Activated CD4-positive, alpha-beta T cell treated with anti-CD3 and anti-CD28 coated beads, Interleukin-2, amount 10 ng/mL, durations not matched to agents 7 days and 5 days (primary cell): ENCODE measurements at regions not wholly inside any gene's neighbourhood (a gene's known extent, or its start where the extent isn't known, plus 50 kb on each side); places are given as distances from the start of the nearest gene placed in this dataset.
"Not testable (repeated sequence)": the region's sequence is repeated elsewhere in the genome, so short reads cannot be mapped to it uniquely, and the experiment has no call there.

Experiments used
- CTCF ChIA-PET: fragments of 350-600 bp; sonication (Branson Sonifier 250); formaldehyde crosslinking; loops from one replicate; lab custom pipeline; 2021; ENCODE audit warnings: antibody characterized with exemption; lab: Charles Lee
- POLR2A ChIA-PET: fragments of 350-600 bp; sonication (Branson Sonifier 250); formaldehyde crosslinking; loops from one replicate; lab custom pipeline; 2021; ENCODE audit warnings: antibody characterized with exemption; lab: Charles Lee
- DNase-seq: peaks from one replicate; pipeline ENCODE4 v3.0.0-alpha.2; 2020
- H3K27ac Mint-ChIP-seq: one replicate; pipeline ENCODE4 v1.8.0; 2021; ENCODE audit warnings: mild to moderate bottlenecking, moderate library complexity, mixed read lengths
- H3K27me3 Mint-ChIP-seq: one replicate; pipeline ENCODE4 v1.8.0; 2021; ENCODE audit warnings: mixed read lengths
- H3K36me3 Mint-ChIP-seq: one replicate; pipeline ENCODE4 v1.8.0; 2021; ENCODE audit warnings: low read depth, mixed read lengths
- H3K4me1 Mint-ChIP-seq: one replicate; pipeline ENCODE4 v1.8.0; 2021; ENCODE audit warnings: mixed read lengths
- H3K4me3 Mint-ChIP-seq: one replicate; pipeline ENCODE4 v1.8.0; 2021; ENCODE audit warnings: mild to moderate bottlenecking, moderate library complexity, mixed read lengths
- H3K9me3 Mint-ChIP-seq: one replicate; pipeline ENCODE4 v1.8.0; 2021; ENCODE audit warnings: mixed read lengths

GRCh38 chr1:207250431-207250830 is 71.0 kb upstream of the CD55 start:
- Mint-ChIP-seq H3K36me3 (peaks cover 2% of the 10 kb centered on the region), H3K4me3 (no peak overlapping the region), H3K4me1 (peaks cover 6% of the 10 kb centered on the region), H3K9me3 (peaks cover 13% of the 10 kb centered on the region), H3K27me3 (peaks cover 2% of the 10 kb centered on the region), H3K27ac (no peak overlapping the region)
- no peak for DNase-seq
- ChIA-PET CTCF (no interaction called here), POLR2A (no interaction called here)

- H3K27ac Mint-ChIP-seq = no peak overlapping the region
- POLR2A ChIA-PET = no interaction called here
Measured at GRCh38 chr1:207251066-207251465, 70.4 kb upstream of the CD55 start.

GRCh38 chr1:207256869-207257268 is 64.6 kb upstream of the CD55 start:
- peaks cover 23% of the 10 kb centered on the region for H3K9me3 Mint-ChIP-seq
- ChIA-PET CTCF (no interaction called here), POLR2A (no interaction called here)
- H3K36me3 Mint-ChIP-seq = peaks cover 6% of the 10 kb centered on the region
- no peaks in the 10 kb centered on the region for H3K27me3 Mint-ChIP-seq
- peaks cover 1% of the 10 kb centered on the region for H3K4me1 Mint-ChIP-seq
- no peak for DNase-seq
- H3K27ac Mint-ChIP-seq = no peak overlapping the region
- no peak overlapping the region for H3K4me3 Mint-ChIP-seq

More at GRCh38 chr1:207251066-207251465, 70.4 kb upstream of the CD55 start:
- Mint-ChIP-seq H3K27me3 (peaks cover 2% of the 10 kb centered on the region), H3K4me1 (peaks cover 6% of the 10 kb centered on the region), H3K36me3 (peaks cover 2% of the 10 kb centered on the region), H3K9me3 (peaks cover 14% of the 10 kb centered on the region), H3K4me3 (no peak overlapping the region)
- CTCF ChIA-PET = no interaction called here
- no peak for DNase-seq

GRCh38 chr1:207259391-207259790 is 62.1 kb upstream of the CD55 start:
- H3K4me1 Mint-ChIP-seq = peaks cover 1% of the 10 kb centered on the region
- H3K27me3 Mint-ChIP-seq = no peaks in the 10 kb centered on the region
- POLR2A ChIA-PET = no interaction called here
- H3K9me3 Mint-ChIP-seq = peaks cover 19% of the 10 kb centered on the region
- CTCF ChIA-PET = no interaction called here
- H3K36me3 Mint-ChIP-seq = peaks cover 4% of the 10 kb centered on the region
- H3K4me3 Mint-ChIP-seq = no peak overlapping the region
- no peak for DNase-seq
- no peak overlapping the region for H3K27ac Mint-ChIP-seq

- DNase-seq = no peak
- ChIA-PET CTCF (no interaction called here), POLR2A (interaction anchor here (0.6 kb wide), 1 partner anchor 92 kb away, joined by 3 read pairs; no protein-coding TSS in a partner anchor)
- Mint-ChIP-seq H3K27me3 (peaks cover 4% of the 10 kb centered on the region), H3K4me1 (no peaks in the 10 kb centered on the region), H3K27ac (no peak overlapping the region), H3K9me3 (peaks cover 8% of the 10 kb centered on the region), H3K4me3 (no peak overlapping the region), H3K36me3 (peaks cover 1% of the 10 kb centered on the region)
Measured at GRCh38 chr1:207261971-207262370, 59.5 kb upstream of the CD55 start.

- CTCF ChIA-PET, H3K27me3 Mint-ChIP-seq, H3K4me1 Mint-ChIP-seq, H3K9me3 Mint-ChIP-seq, H3K36me3 Mint-ChIP-seq, H3K27ac Mint-ChIP-seq, DNase-seq, H3K4me3 Mint-ChIP-seq: not testable (repeated sequence)
- POLR2A ChIA-PET = interaction anchor here (0.6 kb wide), 1 partner anchor 91 kb away, joined by 3 read pairs; no protein-coding TSS in a partner anchor
Measured at GRCh38 chr1:207262891-207263290, 58.6 kb upstream of the CD55 start.

GRCh38 chr1:207264663-207265252 is 56.7 kb upstream of the CD55 start:
- no peak for DNase-seq
- POLR2A ChIA-PET = no interaction called here
- no peak overlapping the region for H3K27ac Mint-ChIP-seq

GRCh38 chr1:207268337-207268736 is 53.1 kb upstream of the CD55 start:
- CTCF ChIA-PET = no interaction called here
- no peak for DNase-seq
- Mint-ChIP-seq H3K27me3 (peaks cover 10% of the 10 kb centered on the region), H3K4me3 (no peak overlapping the region), H3K9me3 (peaks cover 10% of the 10 kb centered on the region), H3K36me3 (no peaks in the 10 kb centered on the region), H3K27ac (no peak overlapping the region), H3K4me1 (no peaks in the 10 kb centered on the region)
- POLR2A ChIA-PET = no interaction called here

More at GRCh38 chr1:207264663-207265252, 56.7 kb upstream of the CD55 start:
- peaks cover 2% of the 10 kb centered on the region for H3K9me3 Mint-ChIP-seq
- CTCF ChIA-PET = no interaction called here
- H3K4me1 Mint-ChIP-seq = no peaks in the 10 kb centered on the region
- no peaks in the 10 kb centered on the region for H3K36me3 Mint-ChIP-seq
- peaks cover 7% of the 10 kb centered on the region for H3K27me3 Mint-ChIP-seq
- no peak overlapping the region for H3K4me3 Mint-ChIP-seq

GRCh38 chr1:207268753-207269511 is 52.5 kb upstream of the CD55 start:
- H3K4me1 Mint-ChIP-seq = no peaks in the 10 kb centered on the region
- no peak overlapping the region for H3K4me3 Mint-ChIP-seq
- no peak for DNase-seq
- H3K27ac Mint-ChIP-seq = no peak overlapping the region
- ChIA-PET POLR2A (no interaction called here), CTCF (no interaction called here)
- H3K27me3 Mint-ChIP-seq = peaks cover 10% of the 10 kb centered on the region
- no peaks in the 10 kb centered on the region for H3K36me3 Mint-ChIP-seq
- H3K9me3 Mint-ChIP-seq = peaks cover 11% of the 10 kb centered on the region
